Right renal pelvis (tissue), 4 donors: ENCODE measurements at regions not wholly inside any gene's neighbourhood (a gene's known extent, or its start where the extent isn't known, plus 50 kb on each side); places are given as distances from the start of the nearest gene placed in this dataset.

Experiments used
- DNase-seq, 4 donors: peaks; one replicate each; pipeline ENCODE4 v3.0.0-alpha.2; 2013; ENCODE audit warnings: low read depth in 4 of 4, low spot score in 3 of 4, missing footprints in 1 of 4

- no peak for DNase-seq
Observed at GRCh38 chrX:4754878-4755604, 1041.6 kb upstream of the PRKX start.

GRCh38 chrX:4741024-4741423 is 1027.6 kb upstream of the PRKX start:
- peak in 1 of 4 donors; percentile 0 for DNase-seq

GRCh38 chrX:4735299-4735698 is 1021.9 kb upstream of the PRKX start:
- no peak for DNase-seq

- no peak for DNase-seq
Observed at GRCh38 chrX:4710618-4711433, 997.4 kb upstream of the PRKX start.

- DNase-seq: no peak
Observed at GRCh38 chrX:4708970-4709760, 995.7 kb upstream of the PRKX start.

GRCh38 chrX:4706961-4707360 is 993.5 kb upstream of the PRKX start:
- DNase-seq: no peak

- no peak for DNase-seq
Observed at GRCh38 chrX:4690521-4690920, 977.1 kb upstream of the PRKX start.

- no peak for DNase-seq
Observed at GRCh38 chrX:4682636-4683035, 969.2 kb upstream of the PRKX start.

- DNase-seq: no peak
Observed at GRCh38 chrX:4675686-4676300, 962.3 kb upstream of the PRKX start.

GRCh38 chrX:4674028-4674782 is 960.8 kb upstream of the PRKX start:
- DNase-seq: no peak

- DNase-seq: no peak
Observed at GRCh38 chrX:4671344-4671743, 957.9 kb upstream of the PRKX start.

- no peak for DNase-seq
Observed at GRCh38 chrX:4670606-4671005, 957.2 kb upstream of the PRKX start.

GRCh38 chrX:4668802-4669536 is 955.5 kb upstream of the PRKX start:
- DNase-seq: no peak

GRCh38 chrX:4663085-4663484 is 949.6 kb upstream of the PRKX start:
- no peak for DNase-seq

GRCh38 chrX:4661771-4662170 is 948.3 kb upstream of the PRKX start:
- DNase-seq: no peak

GRCh38 chrX:4656419-4656818 is 943.0 kb upstream of the PRKX start:
- no peak for DNase-seq

GRCh38 chrX:4655743-4656142 is 942.3 kb upstream of the PRKX start:
- no peak for DNase-seq

- no peak for DNase-seq
Observed at GRCh38 chrX:4642114-4642513, 928.7 kb upstream of the PRKX start.

GRCh38 chrX:4638036-4638435 is 924.6 kb upstream of the PRKX start:
- no peak for DNase-seq
